Type B pancreatic cell (in vitro differentiated cells): ENCODE measurements at regions not wholly inside any gene's neighbourhood (a gene's known extent, or its start where the extent isn't known, plus 50 kb on each side); places are given as distances from the start of the nearest gene placed in this dataset.

Experiments used
- DNase-seq: peaks from one replicate; pipeline ENCODE4 v3.0.0; 2021; ENCODE audit warnings: mixed read lengths; ENCODE audit not compliant: unreplicated experiment; ENCODE audit errors: extremely low spot score
- H3K27ac Mint-ChIP-seq: 2 replicates; pipeline ENCODE4 v1.8.0; 2021; ENCODE audit warnings: mild to moderate bottlenecking, mixed read lengths
- H3K27me3 Mint-ChIP-seq: 2 replicates; pipeline ENCODE4 v1.8.0; 2021; ENCODE audit warnings: mixed read lengths
- H3K36me3 Mint-ChIP-seq: 2 replicates; pipeline ENCODE4 v1.8.0; 2021; ENCODE audit warnings: mixed read lengths
- H3K4me1 Mint-ChIP-seq: one replicate; pipeline ENCODE4 v1.8.0; 2021; ENCODE audit warnings: mixed read lengths; ENCODE audit not compliant: unreplicated experiment
- H3K4me3 Mint-ChIP-seq: 2 replicates; pipeline ENCODE4 v1.8.0; 2021; ENCODE audit warnings: mild to moderate bottlenecking, mixed read lengths
- H3K9me3 Mint-ChIP-seq: 2 replicates; pipeline ENCODE4 v1.8.0; 2021; ENCODE audit warnings: mixed read lengths
- CTCF ChIP-seq: fragments of 200-600 bp; sonication (generic); conservative IDR thresholded peaks from 2 replicates; pipeline ENCODE4 v1.5.0; 2021; ENCODE audit warnings: antibody characterized with exemption, mild to moderate bottlenecking

GRCh38 chr6:154885214-154885613 is 109.9 kb upstream of the TIAM2 start:
- no peaks in the 10 kb centered on the region for H3K27me3 Mint-ChIP-seq
- no peaks in the 10 kb centered on the region for H3K9me3 Mint-ChIP-seq
- no peak for DNase-seq
- no peak for TF ChIP-seq CTCF
- H3K4me1 Mint-ChIP-seq: peaks cover 7% of the 10 kb centered on the region
- no peak overlapping the region for H3K27ac Mint-ChIP-seq
- no peak overlapping the region for H3K4me3 Mint-ChIP-seq
- H3K36me3 Mint-ChIP-seq: peaks cover 26% of the 10 kb centered on the region

GRCh38 chr6:154886016-154886415 is 109.1 kb upstream of the TIAM2 start:
- Mint-ChIP-seq H3K27ac (no peak overlapping the region), H3K4me1 (peaks cover 7% of the 10 kb centered on the region), H3K27me3 (no peaks in the 10 kb centered on the region), H3K9me3 (no peaks in the 10 kb centered on the region), H3K36me3 (peaks cover 26% of the 10 kb centered on the region), H3K4me3 (no peak overlapping the region)
- no peak for TF ChIP-seq CTCF
- no peak for DNase-seq

GRCh38 chr6:154886471-154886870 is 108.6 kb upstream of the TIAM2 start:
- DNase-seq: no peak
- TF ChIP-seq CTCF: no peak
- Mint-ChIP-seq H3K4me3 (no peak overlapping the region), H3K27me3 (no peaks in the 10 kb centered on the region), H3K9me3 (no peaks in the 10 kb centered on the region), H3K36me3 (peaks cover 26% of the 10 kb centered on the region), H3K4me1 (peaks cover 7% of the 10 kb centered on the region), H3K27ac (no peak overlapping the region)

GRCh38 chr6:154887051-154887450 is 108.1 kb upstream of the TIAM2 start:
- DNase-seq: no peak
- H3K27me3 Mint-ChIP-seq: no peaks in the 10 kb centered on the region
- H3K4me3 Mint-ChIP-seq: no peak overlapping the region
- H3K36me3 Mint-ChIP-seq: peaks cover 25% of the 10 kb centered on the region
- no peak for TF ChIP-seq CTCF
- no peaks in the 10 kb centered on the region for H3K9me3 Mint-ChIP-seq
- H3K4me1 Mint-ChIP-seq: peaks cover 7% of the 10 kb centered on the region
- no peak overlapping the region for H3K27ac Mint-ChIP-seq

- H3K27ac Mint-ChIP-seq: peak overlapping the region; percentile 68
- TF ChIP-seq CTCF: no peak
Measured at GRCh38 chr6:154888421-154889295, 106.5 kb upstream of the TIAM2 start.

More at GRCh38 chr6:154888421-154889295, 106.5 kb upstream of the TIAM2 start:
- Mint-ChIP-seq H3K9me3 (no peaks in the 10 kb centered on the region), H3K27me3 (no peaks in the 10 kb centered on the region), H3K4me3 (peak overlapping the region; percentile 12), H3K4me1 (peaks cover 7% of the 10 kb centered on the region), H3K36me3 (peaks cover 13% of the 10 kb centered on the region)
- DNase-seq: no peak
